ENCODE measurements at regions not wholly inside any gene's neighbourhood (a gene's known extent, or its start where the extent isn't known, plus 50 kb on each side); places are given as distances from the start of the nearest gene placed in this dataset.

- DNase-seq (ENCODE audit: low spot score) = no peak
These were observed 394.9 kb downstream of the NPHP4 start for GRCh38 chr1:5597171-5597850.

DNA sequence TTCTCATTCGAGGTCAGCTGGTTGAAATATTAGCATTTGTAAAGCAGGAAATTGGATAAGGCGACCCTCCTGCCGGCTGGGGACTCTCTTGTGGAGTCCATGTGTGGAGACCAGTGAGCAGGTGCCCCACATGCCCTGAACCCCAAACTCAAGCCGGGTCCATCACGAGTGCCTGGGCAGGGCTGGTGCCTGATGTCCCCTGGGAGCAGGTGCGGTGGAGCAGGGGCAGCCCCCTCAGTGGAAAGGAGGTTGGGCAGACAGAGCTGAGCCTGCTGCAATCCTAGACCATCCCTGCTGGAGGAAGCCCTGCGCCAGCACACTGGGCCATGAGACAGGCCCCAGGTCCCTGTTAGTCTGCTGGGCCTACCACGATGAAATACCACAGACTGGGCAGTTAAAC lies 395.6 kb downstream of the NPHP4 start:
- DNase-seq (ENCODE audit: low spot score) = no peak

DNA sequence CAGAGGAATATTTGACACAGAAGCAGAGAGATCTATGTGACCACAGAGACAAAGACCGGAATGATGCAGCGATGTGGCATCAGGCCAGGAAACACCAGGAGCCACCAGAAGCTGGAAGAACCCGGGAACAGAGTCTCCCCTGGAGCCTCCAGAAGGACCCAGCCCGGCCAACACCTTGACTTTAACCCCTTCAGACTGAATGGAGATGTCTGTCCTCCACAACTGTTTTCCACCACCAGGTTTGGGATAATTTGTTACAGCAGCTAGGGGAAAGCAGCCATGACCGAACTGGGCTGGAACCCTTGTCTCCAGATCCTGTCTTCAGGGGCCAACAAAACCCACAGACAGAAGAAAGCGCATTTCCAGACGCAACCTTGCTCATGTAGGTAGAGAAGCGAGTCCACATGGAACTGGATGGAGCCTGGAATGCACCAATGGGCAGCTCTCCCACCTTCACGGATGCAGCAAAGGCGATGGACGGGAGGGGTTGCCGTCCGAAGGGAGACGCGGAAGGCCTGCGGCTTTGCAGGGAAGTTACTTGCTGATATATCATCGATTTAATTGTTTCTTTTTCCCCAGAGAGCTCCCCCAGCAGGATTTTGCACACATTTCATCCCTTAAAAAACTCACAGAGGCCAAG lies 396.6 kb downstream of the NPHP4 start:
- no peak for DNase-seq (ENCODE audit: low spot score)

GRCh38 chr1:5594056-5594956 lies 397.9 kb downstream of the NPHP4 start:
- no peak for DNase-seq (ENCODE audit: low spot score)

- DNase-seq (ENCODE audit: low spot score) = no peak
These were observed 401.5 kb downstream of the NPHP4 start for GRCh38 chr1:5590717-5591116.

- DNase-seq (ENCODE audit: low spot score) = no peak
These were observed 405.6 kb downstream of the NPHP4 start for GRCh38 chr1:5586629-5587028.

DNA sequence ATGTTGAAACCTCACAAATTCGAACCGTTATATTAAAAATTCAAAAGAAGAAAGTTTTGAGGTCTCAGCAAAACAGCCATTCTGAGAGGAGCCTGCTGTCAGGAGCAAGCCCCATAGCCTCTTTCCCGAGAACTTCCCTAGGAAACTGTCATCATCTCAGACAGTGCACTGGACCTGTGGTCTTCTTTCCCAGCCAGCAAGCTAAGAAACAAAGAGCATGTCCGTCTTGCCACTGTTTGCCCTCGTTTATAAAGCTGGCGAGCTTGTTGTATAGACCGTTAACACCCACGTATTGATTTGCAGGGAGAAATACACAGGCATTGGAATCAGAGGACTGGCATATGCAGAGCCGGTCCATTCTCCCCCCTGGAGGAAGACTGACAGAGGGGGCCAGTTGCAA lies 407.0 kb downstream of the NPHP4 start:
- no peak for DNase-seq (ENCODE audit: low spot score)

- no peak for DNase-seq (ENCODE audit: low spot score)
These were observed 411.3 kb downstream of the NPHP4 start for GRCh38 chr1:5580926-5581325.

DNA sequence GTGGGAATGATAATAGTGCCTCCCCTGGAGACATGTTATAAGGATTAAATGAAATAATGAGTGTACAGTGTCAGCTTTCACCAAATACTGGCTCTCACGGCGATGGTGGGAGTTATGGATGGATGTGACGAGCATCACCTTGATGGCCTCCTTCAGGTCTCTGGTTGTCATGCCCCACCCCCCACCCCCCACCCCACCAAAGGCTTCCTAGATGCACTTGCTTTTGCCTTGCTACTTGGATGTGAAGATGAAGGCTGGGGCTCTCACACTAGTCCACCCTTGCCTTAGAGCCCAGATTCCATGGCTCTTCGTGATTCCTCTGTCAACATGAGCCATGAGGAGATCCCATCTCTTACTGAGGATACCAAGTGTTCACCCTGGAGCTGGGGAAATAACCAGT lies 412.3 kb downstream of the NPHP4 start:
- DNase-seq (ENCODE audit: low spot score) = no peak

DNA sequence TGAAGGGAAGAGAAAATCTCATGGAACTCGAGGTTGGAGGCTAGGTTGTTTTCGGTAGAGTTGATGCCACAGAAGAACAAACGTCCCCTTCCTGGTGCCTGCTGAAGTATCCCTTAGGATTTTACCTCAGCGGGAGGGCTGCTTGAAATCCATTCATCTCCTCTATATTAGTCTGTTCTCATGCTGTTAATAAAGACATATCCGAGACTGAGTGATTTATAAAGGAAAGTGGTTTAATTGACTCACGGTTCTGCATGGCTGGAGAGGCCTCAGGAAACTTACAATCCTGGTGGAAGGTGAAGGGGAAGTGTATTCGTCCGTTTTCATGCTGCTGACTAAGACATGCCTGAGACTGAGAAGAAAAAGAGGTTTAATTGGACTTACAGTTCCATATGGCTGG lies 413.5 kb downstream of the NPHP4 start:
- no peak for DNase-seq (ENCODE audit: low spot score)

GRCh38 chr1:5577255-5578040 lies 414.8 kb downstream of the NPHP4 start:
- no peak for DNase-seq (ENCODE audit: low spot score)

DNA sequence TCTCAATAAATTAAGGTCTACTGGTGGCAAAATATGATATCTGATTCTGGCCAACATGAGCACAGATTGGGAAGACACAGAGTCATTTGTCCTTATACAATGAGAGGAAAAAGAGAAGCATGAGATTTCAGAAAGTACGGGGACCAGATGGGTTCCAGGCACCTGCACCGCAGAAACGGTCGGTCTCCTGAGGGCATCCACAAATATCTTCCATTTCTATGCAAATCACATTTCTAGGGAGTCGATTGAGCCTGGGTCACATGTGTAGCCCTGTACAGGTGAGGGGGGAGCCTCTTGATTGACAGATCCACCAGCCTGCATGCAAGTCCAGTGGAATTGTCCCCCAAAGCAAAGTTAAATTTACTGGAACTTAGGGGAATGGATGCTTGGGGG lies 415.6 kb downstream of the NPHP4 start:
- no peak for DNase-seq (ENCODE audit: low spot score)

DNA sequence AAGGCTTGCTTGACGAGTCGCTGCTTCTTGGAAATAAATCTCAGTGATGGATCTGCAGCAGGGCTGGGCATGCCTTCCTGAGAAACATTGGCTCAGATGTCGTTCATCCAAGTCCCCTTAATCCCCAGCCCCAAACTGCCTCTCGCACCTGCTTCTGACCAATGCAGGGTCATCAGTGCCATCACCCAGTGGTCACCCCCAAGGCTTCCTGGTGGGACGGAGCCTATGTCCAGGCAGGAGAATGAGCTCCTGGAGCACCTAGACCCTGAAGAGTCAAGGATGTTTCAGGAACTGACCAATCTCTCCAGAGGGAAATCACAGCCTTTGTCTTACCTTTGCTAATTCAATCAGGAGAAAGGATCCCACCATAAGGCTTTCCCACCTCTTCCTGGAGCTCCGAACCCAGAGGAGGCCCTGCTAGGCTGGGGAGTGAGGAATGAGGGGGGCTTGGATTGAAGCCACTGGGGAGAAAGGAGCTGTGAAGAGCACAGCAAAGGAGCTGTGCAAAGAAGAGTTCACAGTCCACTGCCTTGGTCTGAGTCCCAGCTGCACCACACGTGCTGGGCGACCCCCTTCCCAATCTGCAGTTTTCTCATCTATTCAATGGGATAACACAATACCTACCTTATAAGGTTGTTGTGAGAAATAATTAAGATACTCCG lies 416.1 kb downstream of the NPHP4 start:
- no peak for DNase-seq (ENCODE audit: low spot score)

DNA sequence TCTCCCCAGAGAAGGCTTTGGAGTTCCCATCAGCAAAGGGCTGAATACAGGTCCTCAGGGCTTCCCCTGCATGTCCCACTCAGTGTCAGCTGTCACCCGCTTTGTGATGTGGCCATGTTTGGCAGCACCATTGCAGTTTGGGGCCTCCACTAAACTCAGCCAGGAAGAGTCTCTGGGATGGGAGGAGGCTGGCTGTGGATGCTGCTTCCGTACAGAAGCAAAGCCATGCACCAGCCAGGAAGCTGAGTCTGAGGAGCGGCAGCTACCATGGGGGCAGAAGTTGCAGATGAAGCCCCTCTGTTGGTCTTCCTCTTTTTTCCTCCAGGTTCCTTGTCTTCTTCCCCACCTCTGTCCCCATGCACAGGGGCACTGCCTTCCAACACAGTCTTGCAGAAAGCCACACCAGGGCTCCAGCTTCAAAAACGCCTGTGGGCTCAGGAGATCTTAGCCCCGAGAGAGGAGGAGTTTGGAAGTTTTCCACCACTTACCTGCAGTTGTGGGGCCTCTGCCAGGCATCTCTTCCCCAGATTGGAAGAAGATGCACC lies 416.8 kb downstream of the NPHP4 start:
- DNase-seq (ENCODE audit: low spot score) = no peak

- no peak for DNase-seq (ENCODE audit: low spot score)
These were observed 417.6 kb downstream of the NPHP4 start for GRCh38 chr1:5574641-5575040.

DNA sequence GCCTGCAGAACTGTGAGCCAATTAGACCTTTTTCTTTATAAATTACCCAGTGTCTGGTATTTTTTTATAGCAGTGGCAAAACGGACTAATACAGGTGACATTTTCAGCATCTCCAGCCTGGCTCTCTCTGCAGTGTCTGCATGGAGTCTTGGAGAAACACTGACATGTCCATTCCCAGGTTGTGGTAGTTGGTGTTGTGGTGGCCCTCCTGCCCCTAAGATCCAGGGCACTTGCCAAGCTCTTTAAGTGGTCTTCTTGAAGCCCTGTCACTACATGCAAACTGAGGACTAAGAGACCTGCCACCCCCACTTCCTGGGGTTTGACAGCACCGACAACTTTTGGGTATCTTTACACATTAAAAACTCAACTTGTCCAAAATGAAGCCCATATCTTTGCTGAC lies 419.4 kb downstream of the NPHP4 start:
- DNase-seq (ENCODE audit: low spot score) = no peak

- no peak for DNase-seq (ENCODE audit: low spot score)
These were observed 420.3 kb downstream of the NPHP4 start for GRCh38 chr1:5571861-5572401.

GRCh38 chr1:5571438-5571837 lies 420.8 kb downstream of the NPHP4 start:
- DNase-seq (ENCODE audit: low spot score) = no peak

DNA sequence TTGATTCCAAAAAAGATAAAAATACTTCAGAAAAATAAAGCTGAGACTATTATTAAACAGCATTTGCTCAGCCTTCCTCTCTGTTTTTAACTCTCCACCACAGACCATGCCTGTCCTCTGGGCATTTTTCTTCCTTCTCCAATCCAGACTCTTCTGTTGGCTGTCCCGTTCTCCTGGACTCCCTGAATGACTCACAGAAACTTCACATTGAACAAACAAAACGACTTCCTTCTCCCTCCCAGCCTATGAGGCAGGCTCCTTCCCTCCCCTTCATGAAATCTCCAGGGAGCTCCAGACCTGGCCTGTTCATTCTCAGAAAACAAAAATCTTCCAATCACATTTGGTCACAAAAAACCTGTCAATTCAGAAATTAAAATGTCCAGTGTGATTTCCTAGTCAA lies 421.3 kb downstream of the NPHP4 start:
- no peak for DNase-seq (ENCODE audit: low spot score)

DNA sequence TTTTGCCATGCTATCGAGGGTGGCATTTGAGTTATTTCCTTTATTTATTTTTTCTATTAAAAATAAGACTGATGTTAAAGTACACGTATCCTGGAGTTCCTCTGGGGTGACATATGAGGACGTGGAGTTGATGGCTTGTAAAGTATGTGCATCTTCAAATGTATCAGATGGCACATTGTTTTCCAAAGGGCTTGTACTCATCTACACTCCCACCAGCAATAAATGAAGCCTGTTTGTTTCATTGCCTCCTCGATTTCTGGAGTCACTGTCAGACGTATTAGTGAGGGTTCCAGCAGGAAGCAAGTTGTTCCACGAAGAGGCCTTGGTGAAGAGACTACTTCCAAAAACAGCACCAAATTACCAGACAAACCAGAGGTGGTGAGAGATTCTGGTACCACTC lies 423.9 kb downstream of the NPHP4 start:
- no peak for DNase-seq (ENCODE audit: low spot score)

- DNase-seq (ENCODE audit: low spot score) = no peak
These were observed 424.4 kb downstream of the NPHP4 start for GRCh38 chr1:5567839-5568238.

Measured in AG20443 (cell line).